Superior temporal gyrus (tissue), 1 donor: ENCODE measurements at regions not wholly inside any gene's neighbourhood (a gene's known extent, or its start where the extent isn't known, plus 50 kb on each side); places are given as distances from the start of the nearest gene placed in this dataset.

Experiments used
- DNase-seq: peaks from one replicate; pipeline ENCODE4 v3.0.0-alpha.2; 2016; ENCODE audit errors: extremely low spot score

DNA sequence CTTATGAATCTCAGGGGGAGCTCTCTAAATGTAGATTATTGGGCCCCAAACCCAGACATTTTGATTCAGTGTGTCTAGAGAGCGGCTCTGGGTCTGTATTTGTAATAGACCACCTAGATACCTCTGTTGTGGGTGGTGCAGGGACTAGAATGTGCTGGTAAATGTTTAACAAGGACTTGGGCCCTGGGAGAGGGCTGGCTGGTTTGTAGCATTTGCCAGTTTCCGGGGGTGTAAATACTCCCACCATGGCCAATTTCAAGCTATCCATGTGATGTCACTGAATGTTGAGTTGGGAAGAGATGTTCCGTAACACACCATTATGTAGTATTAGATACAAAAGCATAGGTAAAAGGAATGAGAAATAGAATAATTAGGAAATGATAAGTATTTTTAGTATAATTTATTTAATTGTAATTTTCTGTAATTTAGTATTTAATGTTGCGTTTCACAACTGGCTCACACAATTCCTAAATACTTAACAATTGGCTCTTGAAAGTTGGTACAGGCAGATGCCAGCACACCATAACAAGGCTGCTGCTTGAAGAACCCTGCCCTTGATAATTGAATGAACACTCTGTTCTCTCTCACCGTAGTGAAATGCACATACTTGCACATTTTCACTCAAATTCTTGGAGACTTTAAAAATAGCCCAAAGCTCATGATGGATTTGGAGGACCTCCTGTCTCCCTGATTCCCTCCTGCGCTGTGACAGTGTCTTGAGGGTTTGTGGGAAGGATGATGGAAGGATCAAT lies 359.2 kb upstream of the PROK2 start:
- DNase-seq: no peak

DNA sequence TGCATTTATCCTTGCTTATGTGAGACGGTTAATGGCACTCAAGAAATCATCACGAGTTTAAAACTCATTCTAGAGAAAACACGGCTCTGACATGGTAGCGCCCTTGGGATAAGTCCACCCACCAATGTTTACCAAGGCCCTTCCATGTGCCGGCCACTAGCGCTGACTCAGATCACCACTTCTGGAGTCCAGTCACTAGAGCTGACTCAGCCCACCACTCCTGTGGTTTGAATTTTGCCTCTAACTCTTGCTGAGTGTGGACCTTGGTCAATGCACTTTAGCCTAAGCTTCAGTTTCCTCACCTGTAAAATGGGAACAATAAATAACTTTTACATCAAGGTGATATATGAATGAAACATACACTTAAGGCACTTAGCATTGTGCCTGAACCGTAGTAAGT lies 358.4 kb upstream of the PROK2 start:
- DNase-seq: no peak

DNA sequence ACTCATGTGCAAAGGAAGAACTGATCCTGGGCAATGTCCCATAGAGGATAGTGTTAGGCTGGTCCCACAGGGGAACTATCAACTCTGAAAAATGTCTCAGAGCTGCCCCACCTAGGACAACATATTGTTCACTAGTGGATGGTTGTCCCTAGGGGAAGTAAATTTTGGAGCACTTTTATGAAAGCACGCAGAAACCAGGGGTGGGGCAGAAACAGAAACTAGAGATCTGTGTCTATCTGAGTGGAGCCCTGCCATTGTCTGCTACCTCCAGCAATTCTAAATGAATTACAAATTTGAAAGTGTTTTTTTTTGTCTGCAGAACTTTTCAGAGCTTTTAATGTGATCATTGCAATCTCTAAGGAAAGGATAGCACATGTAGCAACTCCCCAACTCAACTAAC lies 357.1 kb upstream of the PROK2 start:
- no peak for DNase-seq

DNA sequence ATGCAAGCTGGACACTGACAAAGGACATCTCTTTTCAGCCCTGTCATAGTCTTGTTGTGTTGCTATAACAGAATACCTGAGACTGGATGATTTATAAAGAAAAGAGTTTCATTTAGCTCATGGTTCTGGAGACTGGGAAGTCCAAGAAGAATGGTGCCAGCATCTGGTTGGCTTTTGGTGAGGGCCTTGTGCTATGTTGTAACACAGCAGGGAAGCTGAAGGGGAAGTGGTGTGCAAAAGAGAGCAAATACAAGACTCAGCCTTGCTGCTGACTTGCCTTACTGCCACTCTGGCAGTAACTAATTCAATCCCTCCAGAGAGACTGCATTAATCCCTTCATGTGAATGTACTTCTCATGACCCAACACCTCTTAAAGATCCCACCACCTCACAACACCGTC lies 356.3 kb upstream of the PROK2 start:
- no peak for DNase-seq

DNA sequence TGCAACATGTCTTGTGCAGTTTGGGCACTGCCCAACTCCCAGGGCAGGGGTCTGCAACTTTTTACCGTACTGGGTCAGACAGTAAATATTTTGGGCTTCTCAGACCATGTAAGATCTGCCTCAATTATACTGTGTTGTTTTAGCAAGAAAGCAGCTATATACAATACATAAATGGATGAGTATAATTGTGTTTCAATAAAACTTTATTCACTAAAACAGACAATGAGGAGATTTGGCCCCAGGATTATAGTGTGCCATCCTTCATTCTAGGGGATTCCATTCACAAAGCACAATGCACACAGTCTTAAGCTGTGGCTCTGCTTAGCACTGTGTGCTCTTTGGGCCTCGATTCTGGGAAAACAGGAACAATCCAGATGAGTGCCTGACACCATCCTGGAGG lies 354.4 kb upstream of the PROK2 start:
- DNase-seq: no peak

DNA sequence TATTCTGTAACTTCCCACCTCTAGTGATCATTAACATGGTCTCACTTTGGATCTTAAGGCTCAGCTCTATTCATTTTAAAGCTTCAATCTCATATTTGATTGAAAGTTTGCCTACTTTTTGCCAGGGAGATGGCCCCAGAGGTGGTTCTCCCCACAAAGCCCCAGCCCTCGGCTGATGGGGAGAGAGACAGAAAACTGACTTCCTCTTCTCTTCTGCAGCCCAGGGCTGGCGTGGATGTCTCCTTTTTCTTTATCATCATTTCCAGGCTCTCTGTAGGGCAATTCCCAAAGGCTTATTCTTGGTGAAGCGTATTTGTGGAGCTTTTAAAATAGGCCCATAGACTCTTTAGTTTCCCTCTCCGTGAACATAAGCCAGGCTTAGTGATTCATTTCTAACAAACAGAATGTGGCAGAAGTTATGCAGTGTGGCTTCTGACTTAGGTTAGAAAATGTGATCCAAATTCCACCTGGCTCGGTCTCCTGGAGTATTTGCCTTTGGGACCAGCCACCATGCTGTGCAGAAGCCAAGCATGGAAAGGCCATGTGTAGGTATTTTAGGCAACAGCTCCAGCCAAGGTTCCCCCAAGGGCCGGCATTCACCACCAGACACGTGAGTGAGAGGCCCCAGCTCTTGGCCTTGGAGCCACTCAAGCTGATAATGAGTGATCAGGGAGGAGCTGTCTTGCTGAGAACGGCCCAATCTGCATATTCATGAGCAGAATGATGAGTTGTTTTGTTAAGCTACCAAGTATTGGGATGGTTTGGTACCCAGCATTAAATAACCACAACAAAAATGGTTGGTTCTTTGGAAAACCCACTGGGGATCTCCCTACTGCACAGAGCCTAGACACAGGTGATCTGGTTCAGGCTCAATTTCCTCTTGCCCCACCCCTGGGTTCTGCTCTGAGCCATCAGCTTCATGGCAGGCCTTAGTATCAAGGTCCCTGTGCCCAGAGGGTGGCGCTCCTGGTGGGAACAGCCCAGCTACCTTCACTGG lies 353.2 kb upstream of the PROK2 start:
- no peak for DNase-seq

DNA sequence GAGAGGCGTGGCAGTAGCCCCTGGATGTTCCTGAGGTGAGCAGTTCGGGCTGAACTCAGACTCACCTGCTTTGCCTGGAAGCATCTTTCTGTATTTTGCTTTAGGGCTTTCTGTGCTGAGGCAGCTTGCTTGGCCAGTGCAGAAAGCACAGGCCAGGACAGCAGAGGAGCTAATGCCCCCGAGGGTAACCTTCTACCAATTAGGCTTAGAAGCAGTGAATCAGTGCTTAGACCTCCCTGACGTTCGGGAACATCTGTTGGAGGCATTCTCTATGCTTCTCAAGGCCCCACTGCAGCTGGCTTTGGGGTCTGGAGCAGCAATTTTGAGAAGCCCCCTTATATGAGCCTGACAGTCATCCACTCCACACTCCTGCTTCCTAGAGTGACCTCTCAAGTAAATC lies 350.7 kb upstream of the PROK2 start:
- DNase-seq: no peak

DNA sequence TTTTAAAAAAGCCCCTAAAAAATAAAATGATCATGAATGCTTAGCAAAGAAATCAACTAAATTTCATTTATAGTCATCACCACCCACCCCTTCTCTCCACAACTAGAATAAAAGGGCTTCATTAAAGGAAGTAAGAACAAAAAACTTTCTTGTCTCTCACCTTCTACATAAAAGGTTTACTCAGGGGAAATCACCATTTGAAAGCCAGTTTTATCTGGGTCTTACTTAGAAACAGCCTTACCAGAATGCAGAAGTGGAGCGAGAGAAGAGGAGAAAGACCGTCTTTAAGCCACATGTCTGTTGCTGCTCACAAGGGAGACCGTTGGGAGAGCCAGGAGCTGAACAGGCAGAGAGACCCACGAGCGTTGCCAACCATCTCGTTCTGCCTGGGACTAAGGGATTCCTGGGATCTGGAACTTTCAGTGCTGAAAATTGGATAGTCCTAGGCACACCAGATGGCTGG lies 350.1 kb upstream of the PROK2 start:
- DNase-seq: no peak

DNA sequence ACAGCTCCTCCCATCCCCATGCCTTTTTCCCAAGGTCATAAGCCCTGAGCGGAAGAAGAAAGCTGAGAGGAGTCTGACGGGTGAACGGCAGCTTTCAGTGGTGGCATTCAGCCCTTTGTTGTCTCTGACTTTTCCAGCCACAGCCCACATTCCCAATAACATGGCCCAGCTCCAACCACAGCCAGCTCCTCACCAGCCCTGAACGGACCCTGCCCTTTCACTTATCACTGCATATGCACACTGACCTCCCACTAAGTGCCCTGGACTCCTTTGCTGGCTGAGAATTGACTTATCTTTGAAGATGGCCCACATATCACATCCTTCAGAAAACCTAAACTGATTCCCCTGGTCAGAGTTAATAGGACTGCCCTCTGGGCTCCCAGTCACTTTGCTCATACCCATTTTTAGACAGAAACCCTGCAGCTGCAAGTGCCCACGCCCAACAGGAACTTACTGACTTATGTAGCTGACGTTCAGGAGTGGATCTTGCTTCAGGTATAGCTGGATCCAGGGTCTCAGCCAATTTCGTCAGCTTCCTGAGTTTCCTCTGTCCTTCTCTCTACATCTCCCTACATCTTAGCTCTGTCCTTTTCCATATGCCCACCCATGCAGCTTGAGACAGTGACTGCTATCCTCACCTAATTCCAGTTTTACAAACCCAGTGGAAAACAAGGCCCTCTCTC lies 348.5 kb upstream of the PROK2 start:
- DNase-seq: no peak

DNA sequence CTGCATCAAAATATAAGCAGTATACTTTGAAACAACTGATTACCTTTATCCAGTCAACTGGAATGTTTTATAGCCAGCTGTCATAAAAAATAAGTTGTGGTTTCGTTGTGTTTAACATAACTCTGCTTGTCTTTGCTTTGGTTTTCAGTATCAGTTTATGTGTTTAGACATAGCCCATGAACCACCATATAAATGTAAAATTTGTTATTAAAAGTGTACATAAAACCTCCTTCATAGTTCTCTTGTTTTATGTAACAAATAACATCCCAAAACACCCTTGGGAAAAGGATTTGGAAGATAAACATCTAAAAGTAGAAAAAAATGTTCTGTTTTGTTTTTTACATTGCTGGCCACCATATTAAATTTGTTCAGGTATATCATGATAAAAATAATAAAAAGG lies 347.0 kb upstream of the PROK2 start:
- DNase-seq: no peak

DNA sequence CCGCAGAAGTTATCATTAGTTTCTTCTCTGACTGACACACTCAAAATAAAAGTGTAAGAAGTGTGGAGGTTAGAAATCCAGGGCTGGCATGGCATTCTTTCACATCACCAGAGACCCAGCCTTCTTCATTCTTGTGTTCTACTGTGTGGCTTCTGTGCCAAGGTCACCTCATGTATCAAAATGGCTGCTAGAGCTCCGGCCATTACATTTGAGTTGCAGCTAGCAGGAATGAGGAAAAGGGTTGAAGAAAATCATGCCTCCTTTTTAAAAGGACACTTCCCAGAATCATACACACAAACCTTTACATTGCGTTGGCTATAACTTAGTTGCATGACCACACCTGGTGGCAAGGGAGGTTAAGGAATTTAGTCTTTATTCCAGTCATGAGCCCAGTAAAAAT lies 345.6 kb upstream of the PROK2 start:
- DNase-seq: no peak

DNA sequence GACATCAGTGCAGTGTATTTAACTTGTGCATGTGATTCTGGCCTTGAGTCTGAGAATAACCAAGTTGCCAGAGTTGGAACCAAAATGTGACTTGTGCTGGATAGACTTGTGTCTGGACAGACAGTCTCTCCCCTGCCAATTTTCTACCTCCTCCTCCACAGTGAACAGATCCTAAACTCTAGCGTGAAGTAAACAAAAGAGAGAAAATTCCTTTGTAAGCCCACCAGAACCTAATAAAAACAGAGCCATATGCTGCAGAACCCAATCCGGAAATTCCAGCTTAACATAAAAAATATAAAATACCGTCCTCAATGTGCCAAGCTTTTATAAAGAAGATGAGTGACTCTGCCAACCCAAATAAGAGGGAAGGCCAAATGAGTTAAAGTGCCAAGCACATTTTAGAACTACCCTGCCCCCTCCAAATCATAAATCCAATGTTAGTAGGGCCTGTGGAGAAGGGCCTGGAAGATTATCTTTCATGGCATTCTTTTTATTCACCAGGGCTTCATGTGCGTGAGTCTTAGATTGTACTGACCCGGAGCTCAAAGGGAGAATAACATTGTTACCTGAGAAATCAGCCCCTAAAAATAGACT lies 344.6 kb upstream of the PROK2 start:
- DNase-seq: peak; percentile 21

DNA sequence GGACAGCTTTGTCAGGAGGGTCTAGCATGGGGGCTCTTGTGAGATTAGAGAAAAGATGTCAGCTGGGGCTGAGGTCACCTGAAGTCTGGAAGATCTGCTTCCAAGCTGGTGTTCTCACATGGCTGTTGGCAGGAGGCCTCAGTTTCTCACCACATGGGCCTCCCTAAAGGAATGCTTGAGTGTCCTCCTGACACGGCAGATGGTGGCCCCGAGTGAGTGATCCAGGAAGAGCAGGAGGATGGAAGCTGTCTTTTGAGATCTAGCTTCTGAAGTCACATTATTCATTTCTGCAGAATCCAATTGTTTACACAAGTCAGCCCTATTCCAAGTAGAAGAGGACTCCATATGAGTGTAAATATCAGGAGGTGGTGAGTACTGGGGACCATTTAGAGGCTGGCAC lies 344.0 kb upstream of the PROK2 start:
- no peak for DNase-seq

DNA sequence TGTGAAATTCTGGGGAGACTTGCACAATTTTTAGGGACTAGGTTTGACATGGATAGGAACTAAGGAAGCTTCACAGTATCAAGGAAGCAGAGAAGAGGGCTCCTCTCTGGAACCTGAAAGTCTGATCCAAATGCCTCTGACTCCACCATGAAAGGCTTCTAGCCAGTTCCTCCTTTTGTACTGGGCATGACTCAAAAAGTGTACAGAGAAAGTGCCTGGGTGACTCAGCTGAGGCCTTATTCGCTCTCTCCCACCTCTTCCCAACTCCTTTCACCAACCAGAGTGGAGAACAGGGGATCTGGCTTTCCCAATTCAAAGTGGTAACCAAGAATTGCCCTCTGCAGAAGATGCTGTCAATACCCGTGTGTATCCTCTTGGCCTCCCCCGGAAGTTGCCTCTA lies 342.9 kb upstream of the PROK2 start:
- no peak for DNase-seq

DNA sequence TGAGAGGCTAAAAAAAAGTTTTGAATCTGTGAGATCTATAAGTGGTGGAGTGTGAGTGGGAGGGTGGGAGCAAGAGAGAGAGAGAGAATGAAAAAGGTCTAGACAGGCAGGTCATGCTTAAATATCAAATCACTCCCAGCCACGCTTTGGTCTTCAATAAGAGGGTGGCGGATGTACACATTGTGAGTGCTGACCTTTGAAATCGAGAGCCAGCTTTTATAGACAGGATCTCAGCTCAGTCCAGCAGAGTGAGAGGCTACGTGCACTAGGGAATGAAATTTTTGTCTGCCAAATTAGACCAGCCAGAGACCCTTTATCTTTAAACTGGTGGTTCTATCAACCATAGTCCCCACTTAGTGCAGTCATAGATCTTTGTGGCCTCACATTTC lies 342.3 kb upstream of the PROK2 start:
- DNase-seq: no peak

DNA sequence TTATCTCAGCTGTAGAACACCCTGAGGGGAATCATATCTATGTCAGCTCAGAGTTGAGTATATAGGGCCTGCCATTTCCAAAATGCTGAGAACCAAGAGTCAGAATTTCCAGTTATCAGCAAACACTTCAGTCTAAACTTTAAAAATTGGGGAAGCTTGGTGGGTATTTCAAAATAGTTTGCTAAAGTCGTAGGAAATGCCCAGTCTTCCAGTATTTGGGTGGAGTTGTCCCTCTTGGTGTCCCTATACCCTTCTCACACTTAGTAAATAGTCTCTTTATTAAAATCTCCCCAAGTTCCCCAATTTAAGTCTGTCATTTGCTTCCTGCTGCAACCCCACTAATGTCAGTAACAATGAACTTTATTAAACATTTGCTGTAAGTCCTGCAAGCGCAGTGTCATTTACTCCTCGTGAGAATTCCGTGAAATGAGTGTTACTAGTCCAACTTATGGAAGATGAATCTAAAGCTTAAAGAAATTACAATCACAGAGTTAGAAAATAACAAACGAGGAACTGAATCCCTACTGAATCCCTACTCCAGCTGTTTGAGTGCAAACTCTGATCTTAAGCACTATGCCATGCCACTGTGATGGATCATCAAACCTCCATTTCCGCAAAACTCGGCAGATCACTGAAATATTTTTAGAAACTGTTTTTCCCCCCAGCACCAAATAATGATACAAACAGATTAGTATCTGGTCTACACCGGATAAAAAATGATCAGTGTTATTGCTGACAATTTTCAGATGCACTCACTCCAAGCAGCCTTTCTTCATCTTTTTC lies 341.7 kb upstream of the PROK2 start:
- DNase-seq: no peak

DNA sequence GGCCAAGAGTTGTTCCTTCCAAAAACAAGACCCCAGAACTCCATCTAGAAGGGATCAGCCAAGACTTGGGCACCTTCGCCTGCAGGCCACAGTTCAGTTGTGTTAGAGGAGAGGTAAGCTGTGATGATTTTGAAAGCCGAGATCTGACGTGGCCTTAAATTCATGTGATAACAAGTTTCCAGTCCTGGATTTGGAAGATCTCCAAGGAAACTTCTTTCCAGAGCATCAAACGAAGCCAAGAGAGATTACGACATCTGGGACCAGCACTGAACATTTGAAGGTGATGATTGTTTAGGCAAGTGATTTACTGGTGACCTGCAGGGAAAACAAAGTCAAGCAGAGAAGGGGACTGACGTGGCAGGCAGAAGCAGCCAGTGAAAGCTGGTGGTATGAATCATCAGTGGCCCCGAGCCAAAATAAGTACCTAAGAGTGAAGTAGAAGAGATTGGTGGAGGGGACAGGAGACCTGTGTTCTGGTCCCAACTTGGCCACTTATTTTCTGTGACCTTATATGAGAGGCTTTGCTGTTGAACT lies 339.0 kb upstream of the PROK2 start:
- DNase-seq: no peak

DNA sequence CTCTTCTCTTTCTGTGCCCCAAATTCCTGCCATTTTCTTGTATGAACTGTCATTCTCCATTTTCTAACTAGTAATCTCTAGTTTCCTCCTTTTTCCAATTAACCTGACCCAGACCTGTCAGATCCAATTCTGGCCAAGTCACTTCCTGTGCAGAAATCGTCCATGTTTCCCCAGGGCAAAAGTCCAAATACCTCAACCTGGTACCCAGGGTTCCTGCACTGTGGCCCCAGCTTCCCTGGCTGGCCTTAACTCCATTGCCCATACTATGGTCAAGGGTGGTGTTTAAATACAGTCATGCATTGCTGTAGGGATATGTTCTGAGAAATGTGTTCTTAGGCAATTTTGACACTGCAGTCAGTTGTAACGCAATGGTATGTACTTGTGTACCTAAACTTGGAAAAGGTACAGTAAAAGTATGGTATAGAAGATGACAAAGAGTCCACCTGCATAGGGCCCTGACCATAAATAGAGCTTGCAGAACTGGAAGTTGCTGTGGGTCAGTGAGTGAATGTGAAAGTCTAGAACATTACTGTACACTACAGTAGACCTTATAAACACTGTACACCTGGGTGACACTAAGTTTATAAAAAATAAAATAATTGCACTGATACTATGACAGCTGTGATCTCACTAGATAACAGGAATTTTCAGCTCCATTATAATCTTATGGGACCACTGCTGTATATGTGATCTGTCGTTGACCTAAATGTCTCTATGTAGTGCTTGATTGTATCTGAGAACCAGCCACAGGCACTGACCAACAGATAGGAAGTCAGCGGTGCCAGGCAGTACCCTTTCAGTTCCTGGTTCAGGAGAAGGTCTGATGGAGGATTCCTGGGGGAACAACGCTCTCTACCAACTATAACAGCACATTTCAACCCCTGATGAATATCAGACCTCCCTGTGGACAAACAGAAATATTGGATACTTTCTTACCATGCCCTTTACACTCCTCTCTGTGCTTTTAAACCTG lies 336.1 kb upstream of the PROK2 start:
- no peak for DNase-seq

DNA sequence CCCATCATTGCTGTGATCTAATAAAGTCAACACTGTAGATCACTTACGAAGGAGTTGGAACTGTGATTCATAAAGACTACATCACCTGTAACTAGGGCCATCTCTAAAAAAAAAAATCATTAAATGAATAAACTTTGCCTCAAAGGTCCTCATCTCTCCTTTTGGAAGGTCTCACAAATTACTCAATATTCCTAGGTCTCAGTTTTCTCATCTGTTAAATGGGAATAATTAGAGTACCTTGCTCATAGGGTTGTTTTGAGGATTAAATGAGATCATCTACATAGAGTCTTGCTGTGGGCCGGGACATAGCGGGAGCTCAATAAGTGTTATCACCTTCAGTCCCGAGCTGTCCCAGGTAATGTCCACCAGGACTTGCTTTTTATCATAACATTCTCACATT lies 335.1 kb upstream of the PROK2 start:
- DNase-seq: no peak

DNA sequence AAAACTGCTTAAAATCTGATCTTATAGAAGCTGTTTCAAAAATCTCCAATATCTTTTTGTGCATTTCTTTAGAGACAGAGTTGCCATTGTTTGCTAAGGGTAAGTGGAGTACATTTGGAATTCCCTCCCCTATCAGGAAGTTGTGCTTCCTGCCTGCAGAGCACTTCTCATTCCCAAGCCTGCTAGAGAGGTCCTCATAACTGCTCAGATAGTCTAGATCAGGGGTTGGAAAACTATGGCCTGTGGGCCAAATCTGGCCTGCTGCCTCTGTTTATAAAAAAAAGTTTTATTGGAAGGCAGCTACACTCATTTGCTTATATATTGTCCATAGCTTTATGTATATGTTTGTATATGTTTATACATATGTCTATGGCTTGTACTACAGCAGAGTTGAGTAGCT lies 333.7 kb upstream of the PROK2 start:
- DNase-seq: no peak
